CD4-positive, alpha-beta T cell (primary cell): ENCODE measurements at regions not wholly inside any gene's neighbourhood (a gene's known extent, or its start where the extent isn't known, plus 50 kb on each side); places are given as distances from the start of the nearest gene placed in this dataset.

ENCODE experiments used
- ATAC-seq: fragments of 200-7000 bp; cut with Tn5 transposase; one replicate; pipeline ENCODE4 v1.10.0; 2022; ENCODE audit warnings: mild to moderate bottlenecking; ENCODE audit not compliant: poor library complexity
- CTCF ChIA-PET: fragments of 350-600 bp; sonication (Branson Sonifier 250); formaldehyde crosslinking; loops from one replicate; lab custom pipeline; 2021; ENCODE audit warnings: antibody characterized with exemption, inconsistent platforms; lab: Charles Lee
- POLR2A ChIA-PET: fragments of 350-600 bp; sonication (Branson Sonifier 250); formaldehyde crosslinking; loops from one replicate; lab custom pipeline; 2021; ENCODE audit warnings: antibody characterized with exemption, inconsistent platforms; lab: Charles Lee
- DNase-seq, 14 experiments: peaks; one replicate each; pipeline ENCODE4 v3.0.0-alpha.2; 2013 to 2020; ENCODE audit warnings: mixed read lengths in 2 of 14
- H3K27ac ChIP-seq, 2 donors: one replicate each; pipeline versions ENCODE4 v1.5.1 to v1.7.0; 2013; ENCODE audit warnings: low read length in 2 of 2, low read depth in 1 of 2, mild to moderate bottlenecking in 1 of 2
- H3K27me3 ChIP-seq, 2 experiments: 1 replicate in 1 of 2; 2 replicates in 1 of 2; pipeline versions ENCODE4 v1.6.1 to v1.7.0; 2013; ENCODE audit warnings: low read length in 2 of 2, control low read depth in 1 of 2, mild to moderate bottlenecking in 1 of 2, moderate library complexity in 1 of 2; ENCODE audit not compliant: insufficient read depth in 2 of 2, control insufficient read depth in 1 of 2
- H3K36me3 ChIP-seq: one replicate; pipeline ENCODE4 v1.6.1; 2013; ENCODE audit warnings: low read length, control low read depth; ENCODE audit not compliant: insufficient read depth
- H3K4me1 ChIP-seq: one replicate; pipeline ENCODE4 v1.6.1; 2013; ENCODE audit warnings: low read length, control low read depth; ENCODE audit not compliant: insufficient read depth
- H3K4me3 ChIP-seq: one replicate; pipeline ENCODE4 v1.5.1; 2013; ENCODE audit warnings: mild to moderate bottlenecking, low read length, moderate library complexity
- H3K9me3 ChIP-seq, 2 experiments: 1 replicate in 1 of 2; 2 replicates in 1 of 2; pipeline versions ENCODE4 v1.6.1 to v1.7.0; 2013; ENCODE audit warnings: low read length in 2 of 2, mild to moderate bottlenecking in 2 of 2, control low read depth in 1 of 2, moderate library complexity in 1 of 2; ENCODE audit not compliant: control insufficient read depth in 1 of 2, insufficient read depth in 1 of 2
- H3K27ac Mint-ChIP-seq: one replicate; pipeline ENCODE4 v1.8.0; 2020; ENCODE audit warnings: mixed read lengths
- H3K27me3 Mint-ChIP-seq: one replicate; pipeline ENCODE4 v1.8.0; 2021; ENCODE audit warnings: mixed read lengths
- H3K36me3 Mint-ChIP-seq: one replicate; pipeline ENCODE4 v1.8.0; 2021; ENCODE audit warnings: low read depth, mixed read lengths
- H3K4me1 Mint-ChIP-seq: one replicate; pipeline ENCODE4 v1.8.0; 2021; ENCODE audit warnings: low read depth, mixed read lengths
- H3K4me3 Mint-ChIP-seq: one replicate; pipeline ENCODE4 v1.8.0; 2020; ENCODE audit warnings: mild to moderate bottlenecking, mixed read lengths
- H3K9me3 Mint-ChIP-seq: one replicate; pipeline ENCODE4 v1.8.0; 2020; ENCODE audit warnings: mixed read lengths
- CTCF ChIP-seq: fragments of 200-600 bp; IDR thresholded peaks from one replicate; pipeline ENCODE4 v1.8.0; 2022; ENCODE audit warnings: antibody characterized with exemption, mild to moderate bottlenecking
- intact Hi-C, 2 experiments: fragments of 100-400 bp; cut with DNase I in 1 of 2; cut with micrococcal nuclease in 1 of 2; formaldehyde crosslinking; loops; one replicate each; pipeline versions ENCODE4 v1.15.1 to v1.9.0; 2023 to 2025; cut with DNase I, micrococcal nuclease

GRCh38 chr3:153093629-153094028 is 68.4 kb upstream of the RAP2B start:
- ATAC-seq (no peak), DNase-seq (no peak)
- Histone ChIP-seq H3K36me3 (no peaks in the 10 kb centered on the region), H3K4me1 (peaks cover 8% of the 10 kb centered on the region), H3K27me3 (no peaks in the 10 kb centered on the region), H3K9me3 (no peaks in the 10 kb centered on the region), H3K27ac (no peak overlapping the region), H3K4me3 (no peak overlapping the region)
- Mint-ChIP-seq H3K36me3 (no peaks in the 10 kb centered on the region), H3K9me3 (no peaks in the 10 kb centered on the region), H3K27ac (no peak overlapping the region), H3K27me3 (no peaks in the 10 kb centered on the region), H3K4me1 (peaks cover 25% of the 10 kb centered on the region), H3K4me3 (no peak overlapping the region)
- TF ChIP-seq CTCF = no peak
- intact Hi-C loops = loop anchor here in 1 of 2 experiments (5.0 kb wide), 1 partner anchor 69 kb away; the partner anchor contains the start of gene RAP2B
- POLR2A ChIA-PET = no interaction called here
- CTCF ChIA-PET = interaction anchor here (1.1 kb wide), 1 partner anchor 16 kb away, joined by 3 read pairs; no protein-coding TSS in a partner anchor

GRCh38 chr3:153094386-153094785 is 67.6 kb upstream of the RAP2B start:
- no peak overlapping the region for H3K27ac Mint-ChIP-seq
- no peaks in the 10 kb centered on the region for H3K36me3 ChIP-seq
- ATAC-seq (no peak), DNase-seq (no peak)
- H3K9me3 ChIP-seq = no peaks in the 10 kb centered on the region
- H3K36me3 Mint-ChIP-seq = no peaks in the 10 kb centered on the region
- H3K27ac ChIP-seq = no peak overlapping the region
- H3K4me3 ChIP-seq = no peak overlapping the region
- H3K4me3 Mint-ChIP-seq = no peak overlapping the region
- H3K4me1 Mint-ChIP-seq = peaks cover 25% of the 10 kb centered on the region
- H3K9me3 Mint-ChIP-seq = no peaks in the 10 kb centered on the region
- intact Hi-C loops = loop anchor here in 1 of 2 experiments (5.0 kb wide), 1 partner anchor 68 kb away; the partner anchor contains the start of gene RAP2B
- H3K27me3 ChIP-seq = no peaks in the 10 kb centered on the region
- CTCF ChIA-PET = interaction anchor here (1.1 kb wide), 1 partner anchor 16 kb away, joined by 3 read pairs; no protein-coding TSS in a partner anchor
- TF ChIP-seq CTCF = no peak
- POLR2A ChIA-PET = no interaction called here
- H3K4me1 ChIP-seq = peaks cover 8% of the 10 kb centered on the region
- no peaks in the 10 kb centered on the region for H3K27me3 Mint-ChIP-seq

- H3K9me3 ChIP-seq = no peaks in the 10 kb centered on the region
- Mint-ChIP-seq H3K9me3 (no peaks in the 10 kb centered on the region), H3K27me3 (no peaks in the 10 kb centered on the region), H3K27ac (no peak overlapping the region), H3K36me3 (no peaks in the 10 kb centered on the region), H3K4me1 (peaks cover 25% of the 10 kb centered on the region), H3K4me3 (no peak overlapping the region)
- no peaks in the 10 kb centered on the region for H3K36me3 ChIP-seq
- H3K27ac ChIP-seq = no peak overlapping the region
- POLR2A ChIA-PET = no interaction called here
- H3K4me3 ChIP-seq = no peak overlapping the region
- CTCF ChIA-PET = no interaction called here
- intact Hi-C loops = no loop called here
- DNase-seq (no peak), ATAC-seq (no peak)
- H3K27me3 ChIP-seq = no peaks in the 10 kb centered on the region
- H3K4me1 ChIP-seq = peaks cover 6% of the 10 kb centered on the region
- TF ChIP-seq CTCF = no peak
These were observed 66.6 kb upstream of the RAP2B start for GRCh38 chr3:153095441-153095840.
